SK-N-SH (cell line): ENCODE measurements at regions not wholly inside any gene's neighbourhood (a gene's known extent, or its start where the extent isn't known, plus 50 kb on each side); places are given as distances from the start of the nearest gene placed in this dataset.

Experiments used
- CTCF ChIA-PET: fragments of 300-600, 350-600 bp; formaldehyde crosslinking; extraction: SDS; loops from one replicate; lab custom pipeline; 2021; lab: Yijun Ruan, JAX
- POLR2A ChIA-PET: fragments of 350-600 bp; sonication (Branson Sonifier 250); formaldehyde crosslinking; extraction: SDS; loops from one replicate; lab custom pipeline; 2020; ENCODE audit warnings: antibody characterized with exemption, inconsistent platforms; lab: Yijun Ruan, JAX
- DNase-seq: peaks from one replicate; pipeline ENCODE4 v3.0.0; 2012
- H2AFZ ChIP-seq: fragments of 200-600 bp; sonication (generic); 2 replicates; pipeline ENCODE4 v1.8.1; 2016; ENCODE audit warnings: antibody characterized with exemption, mild to moderate bottlenecking, low read depth
- H3F3A ChIP-seq: fragments of 200-600 bp; sonication (generic); replicated peaks from 2 replicates; pipeline ENCODE3; 2016; ENCODE audit warnings: antibody characterized with exemption, mild to moderate bottlenecking; ENCODE audit not compliant: insufficient read depth
- H3K27ac ChIP-seq, 2 experiments: fragments of 200-500 bp in 1 of 2; fragments of 200-600 bp in 1 of 2; sonication (Bioruptor generic) in 1 of 2; sonication (generic), shearing (Covaris generic) in 1 of 2; 2 replicates each; pipeline versions ENCODE4 v1.5.1 to v1.6.1; 2014 to 2016; ENCODE audit warnings: low read depth in 2 of 2, inconsistent platforms in 1 of 2, low read length in 1 of 2, mild to moderate bottlenecking in 1 of 2, mixed read lengths in 1 of 2
- H3K27me3 ChIP-seq: fragments of 200-600 bp; sonication (generic), shearing (Covaris generic); 2 replicates; pipeline ENCODE4 v1.6.1; 2016; ENCODE audit warnings: mixed run types; ENCODE audit not compliant: insufficient read depth
- H3K36me3 ChIP-seq, 2 experiments: fragments of 200-500 bp in 1 of 2; fragments of 200-600 bp in 1 of 2; sonication (Bioruptor generic) in 1 of 2; sonication (generic) in 1 of 2; replicated peaks in 1 of 2; 2 replicates each; pipeline versions ENCODE3 to v1.5.1; 2014 to 2016; ENCODE audit warnings: low read length in 1 of 2, mild to moderate bottlenecking in 1 of 2; ENCODE audit not compliant: insufficient read depth in 2 of 2, control insufficient read depth in 1 of 2
- H3K4me1 ChIP-seq, 2 experiments: fragments of 200-500 bp in 1 of 2; fragments of 200-600 bp in 1 of 2; sonication (Bioruptor generic) in 1 of 2; sonication (generic), shearing (Covaris generic) in 1 of 2; 2 replicates each; pipeline versions ENCODE4 v1.5.1 to v1.6.1; 2014 to 2016; ENCODE audit warnings: low read depth in 1 of 2, low read length in 1 of 2, mixed run types in 1 of 2; ENCODE audit not compliant: insufficient read depth in 2 of 2, control insufficient read depth in 1 of 2
- H3K4me2 ChIP-seq: fragments of 200-600 bp; sonication (generic), shearing (Covaris generic); 2 replicates; pipeline ENCODE4 v1.6.1; 2017; ENCODE audit warnings: mixed run types
- H3K4me3 ChIP-seq, 2 experiments: fragments of 200-500 bp in 1 of 2; fragments of 200-600 bp in 1 of 2; sonication (Bioruptor generic) in 1 of 2; sonication (generic), shearing (Covaris generic) in 1 of 2; 2 replicates each; pipeline versions ENCODE4 v1.5.1 to v1.8.1; 2014 to 2016; ENCODE audit warnings: low read depth in 2 of 2, inconsistent platforms in 1 of 2, low read length in 1 of 2, mild to moderate bottlenecking in 1 of 2, mixed read lengths in 1 of 2, moderate library complexity in 1 of 2
- H3K79me2 ChIP-seq: fragments of 200-600 bp; sonication (generic); 2 replicates; pipeline ENCODE4 v1.8.1; 2017; ENCODE audit warnings: mild to moderate bottlenecking; ENCODE audit not compliant: insufficient read depth
- H3K9ac ChIP-seq: fragments of 200-600 bp; sonication (generic); 2 replicates; pipeline ENCODE4 v1.6.1; 2017; ENCODE audit warnings: mixed run types
- H3K9me2 ChIP-seq: fragments of 200-600 bp; sonication (generic); 2 replicates; pipeline ENCODE4 v1.6.1; 2017; ENCODE audit warnings: mixed run types
- H3K9me3 ChIP-seq: fragments of 200-600 bp; sonication (generic); 2 replicates; pipeline ENCODE4 v1.6.1; 2017; ENCODE audit warnings: mixed run types, mild to moderate bottlenecking, moderate library complexity
- H4K20me1 ChIP-seq: fragments of 200-600 bp; sonication (generic); 2 replicates; pipeline ENCODE4 v1.6.1; 2017; ENCODE audit warnings: mild to moderate bottlenecking, mixed run types; ENCODE audit not compliant: insufficient read depth
- CHD2 ChIP-seq: fragments of 150-350 bp; IDR thresholded peaks from 2 replicates; pipeline ENCODE4 v1.6.1; 2018; ENCODE audit warnings: low read length; ENCODE audit not compliant: partially characterized antibody
- CTCF ChIP-seq: fragments of 200-600 bp; sonication (generic); IDR thresholded peaks from 2 replicates; pipeline ENCODE4 v1.6.1; 2017; ENCODE audit warnings: antibody characterized with exemption, mild to moderate bottlenecking, moderate library complexity
- ELF1 ChIP-seq: IDR thresholded peaks from 2 replicates; pipeline ENCODE4 v1.4.0; 2012
- EZH2phosphoT487 ChIP-seq: fragments of 200-600 bp; sonication (generic); IDR thresholded peaks from 2 replicates; pipeline ENCODE4 v1.6.1; 2017; ENCODE audit warnings: low read depth, mixed run types, mild to moderate bottlenecking, antibody characterized with exemption, moderate library complexity, borderline replicate concordance
- FOXM1 ChIP-seq: IDR thresholded peaks from 2 replicates; pipeline ENCODE4 v1.4.0; 2012; ENCODE audit warnings: low read depth, mild to moderate bottlenecking
- MXI1 ChIP-seq: IDR thresholded peaks from 2 replicates; pipeline ENCODE4 v1.6.1; 2012; ENCODE audit warnings: mild to moderate bottlenecking, low read depth, low read length, improper control_type of control experiment
- NFIC ChIP-seq: IDR thresholded peaks from 2 replicates; pipeline ENCODE4 v1.4.0; 2012; ENCODE audit warnings: borderline replicate concordance
- PBX3 ChIP-seq: IDR thresholded peaks from 2 replicates; pipeline ENCODE4; 2012
- RAD21 ChIP-seq: IDR thresholded peaks from 2 replicates; pipeline ENCODE4 v1.6.1; 2012; ENCODE audit warnings: mild to moderate bottlenecking, low read length
- RCOR1 ChIP-seq: fragments of 150-350 bp; IDR thresholded peaks from 2 replicates; pipeline ENCODE4 v1.6.1; 2017; ENCODE audit warnings: antibody characterized with exemption, low read length
- RFX5 ChIP-seq: IDR thresholded peaks from 2 replicates; pipeline ENCODE4 v1.6.1; 2012; ENCODE audit warnings: mild to moderate bottlenecking, improper control_type of control experiment, low read length
- RXRA ChIP-seq: IDR thresholded peaks from 2 replicates; pipeline ENCODE4 v1.4.0; 2012; ENCODE audit warnings: low read depth, mild to moderate bottlenecking, borderline replicate concordance
- TCF12 ChIP-seq: IDR thresholded peaks from 2 replicates; pipeline ENCODE4 v1.4.0; 2012
- ZBTB33 ChIP-seq: IDR thresholded peaks from 2 replicates; pipeline ENCODE4 v1.4.0; 2012; ENCODE audit warnings: low read depth, borderline replicate concordance
- WGBS: methylation state at CpG from one replicate; pipeline ENCODE4 v1.1.6; 2017; ENCODE audit warnings: low lambda C conversion rate; 5-methylcytosine and 5-hydroxymethylcytosine counted together

GRCh38 chr7:115195208-115195607, 273.3 kb downstream of the MDFIC start:
- CTCF ChIA-PET: interaction anchor here (0.5 kb wide), 1 partner anchor 123 kb away, joined by 3 read pairs; no protein-coding TSS in a partner anchor
- 4% methylated on average over 2 of the region's 2 CpGs for WGBS

More at GRCh38 chr7:115195208-115195607, 273.3 kb downstream of the MDFIC start:
- TF ChIP-seq PBX3 (no peak), CHD2 (no peak), ZBTB33 (no peak), TCF12 (no peak), NFIC (no peak), MXI1 (no peak), RXRA (no peak), RFX5 (no peak), EZH2phosphoT487 (no peak), RAD21 (no peak), RCOR1 (no peak), CTCF (no peak), ELF1 (no peak), FOXM1 (no peak)
- H3K79me2 ChIP-seq: no peaks in the 10 kb centered on the region
- peaks cover 11% of the 10 kb centered on the region; the same call in 1 of the 2 replicates for H3K27me3 ChIP-seq
- POLR2A ChIA-PET: no interaction called here
- no peak for DNase-seq
- no peak overlapping the region for H2AFZ ChIP-seq
- no peaks in the 10 kb centered on the region for H3F3A ChIP-seq
- H3K4me2 ChIP-seq: no peak overlapping the region
- 0 out of 2 replicates have a peak, but pooled peaks cover 1% of the 10 kb centered on the region for H3K9me2 ChIP-seq
- H3K9ac ChIP-seq: no peak overlapping the region
- no peaks in the 10 kb centered on the region for H3K4me1 ChIP-seq
- no peaks in the 10 kb centered on the region for H3K36me3 ChIP-seq
- H3K4me3 ChIP-seq: no peak overlapping the region
- H3K27ac ChIP-seq: no peak overlapping the region
- no peaks in the 10 kb centered on the region for H3K9me3 ChIP-seq
- no peaks in the 10 kb centered on the region for H4K20me1 ChIP-seq
